ENCODE measurements at regions not wholly inside any gene's neighbourhood (a gene's known extent, or its start where the extent isn't known, plus 50 kb on each side); places are given as distances from the start of the nearest gene placed in this dataset.

GRCh38 chr4:175431694-175432093 lies 380.4 kb downstream of the GPM6A start:
- ATAC-seq (no peak), DNase-seq (ENCODE audit: low spot score) (no peak)
- H3K36me3 Mint-ChIP-seq, result no peaks in the 10 kb centered on the region
- 0 out of 2 replicates have a peak, but pooled peaks cover 2% of the 10 kb centered on the region for H3K9me3 Mint-ChIP-seq
- peaks cover 7% of the 10 kb centered on the region for H3K4me1 Mint-ChIP-seq
- no peak overlapping the region for H3K4me3 Mint-ChIP-seq
- H3K27me3 Mint-ChIP-seq (ENCODE audit: low read depth), result no peaks in the 10 kb centered on the region
- ChIA-PET POLR2A (no interaction called here), CTCF (no interaction called here)
- no peak for TF ChIP-seq CTCF (IDR thresholded peaks at IDR 0.05)
- no peak for TF ChIP-seq CREB1 (CRISPR knock-in tag; IDR thresholded peaks at IDR 0.05)
- no peak for TF ChIP-seq ZMAT4 (CRISPR knock-in tag; IDR thresholded peaks at IDR 0.05)
- no peak for TF ChIP-seq TP53 (CRISPR knock-in tag; IDR thresholded peaks at IDR 0.05)
- no peak for TF ChIP-seq CREM (CRISPR knock-in tag; IDR thresholded peaks at IDR 0.05)
- TF ChIP-seq ZNF281 (CRISPR knock-in tag; IDR thresholded peaks at IDR 0.05), result no peak
- no peak for TF ChIP-seq NR3C1 (CRISPR knock-in tag; conservative IDR thresholded peaks at IDR 0.05; ENCODE audit: low read depth)
- TF ChIP-seq OVOL2 (CRISPR knock-in tag; IDR thresholded peaks at IDR 0.05; ENCODE audit: borderline replicate concordance), result no peak
- no peak for TF ChIP-seq ARID4B (CRISPR knock-in tag; IDR thresholded peaks at IDR 0.05; ENCODE audit: borderline replicate concordance)
- TF ChIP-seq NR2C2 (CRISPR knock-in tag; IDR thresholded peaks at IDR 0.05), result no peak
- no peak for TF ChIP-seq ATF3 (CRISPR knock-in tag; conservative IDR thresholded peaks at IDR 0.05)
- no peak for TF ChIP-seq JAZF1 (CRISPR knock-in tag; IDR thresholded peaks at IDR 0.05)
- no peak for TF ChIP-seq PRRX2 (CRISPR knock-in tag; IDR thresholded peaks at IDR 0.05)
- TF ChIP-seq NFE2L1 (CRISPR knock-in tag; IDR thresholded peaks at IDR 0.05), result no peak
- no peak for TF ChIP-seq ZNF425 (CRISPR knock-in tag; conservative IDR thresholded peaks at IDR 0.05)
- no peak for TF ChIP-seq SMAD3 (CRISPR knock-in tag; IDR thresholded peaks at IDR 0.05; ENCODE audit: borderline replicate concordance)
- no peak for TF ChIP-seq ZNF512 (CRISPR knock-in tag; IDR thresholded peaks at IDR 0.05; ENCODE audit: borderline replicate concordance)
- no peak for TF ChIP-seq TCF7 (CRISPR knock-in tag; IDR thresholded peaks at IDR 0.05; ENCODE audit: low read depth)
- no peak for TF ChIP-seq ZSCAN18 (CRISPR knock-in tag; IDR thresholded peaks at IDR 0.05)
- no peak overlapping the region for H3K27ac Mint-ChIP-seq

Measured in WTC11 (cell line).